Ammon's horn (tissue), 1 donor: ENCODE measurements at regions not wholly inside any gene's neighbourhood (a gene's known extent, or its start where the extent isn't known, plus 50 kb on each side); places are given as distances from the start of the nearest gene placed in this dataset.

Experiments used
- DNase-seq: peaks from one replicate; pipeline ENCODE4 v3.0.0-alpha.2; 2016; ENCODE audit warnings: low spot score

GRCh38 chr2:7468955-7469354 lies 551.7 kb downstream of the RNF144A start:
- DNase-seq: no peak

- DNase-seq: no peak
These were observed 554.0 kb downstream of the RNF144A start for GRCh38 chr2:7471185-7471584.

- no peak for DNase-seq
These were observed 555.3 kb downstream of the RNF144A start for GRCh38 chr2:7472465-7472864.

- no peak for DNase-seq
These were observed 556.0 kb downstream of the RNF144A start for GRCh38 chr2:7473135-7473771.

GRCh38 chr2:7476371-7476770 lies 559.2 kb downstream of the RNF144A start:
- DNase-seq: no peak

GRCh38 chr2:7479603-7480002 lies 562.4 kb downstream of the RNF144A start:
- DNase-seq: no peak

GRCh38 chr2:7480431-7480830 lies 563.2 kb downstream of the RNF144A start:
- no peak for DNase-seq

GRCh38 chr2:7490672-7491071 lies 573.5 kb downstream of the RNF144A start:
- no peak for DNase-seq

GRCh38 chr2:7492719-7493118 lies 575.5 kb downstream of the RNF144A start:
- DNase-seq: no peak

- no peak for DNase-seq
These were observed 580.0 kb downstream of the RNF144A start for GRCh38 chr2:7497178-7497577.

GRCh38 chr2:7499018-7499417 lies 581.8 kb downstream of the RNF144A start:
- DNase-seq: no peak

GRCh38 chr2:7502336-7502735 lies 585.1 kb downstream of the RNF144A start:
- DNase-seq: no peak

- DNase-seq: no peak
These were observed 591.2 kb downstream of the RNF144A start for GRCh38 chr2:7508296-7508943.

GRCh38 chr2:7510353-7510752 lies 593.1 kb downstream of the RNF144A start:
- no peak for DNase-seq

GRCh38 chr2:7513834-7514233 lies 596.6 kb downstream of the RNF144A start:
- DNase-seq: no peak

- no peak for DNase-seq
These were observed 598.1 kb downstream of the RNF144A start for GRCh38 chr2:7515327-7515726.

- DNase-seq: no peak
These were observed 599.4 kb downstream of the RNF144A start for GRCh38 chr2:7516484-7517063.

GRCh38 chr2:7517088-7517487 lies 599.9 kb downstream of the RNF144A start:
- DNase-seq: no peak

GRCh38 chr2:7517851-7518250 lies 600.6 kb downstream of the RNF144A start:
- DNase-seq: no peak

GRCh38 chr2:7523481-7524120 lies 606.4 kb downstream of the RNF144A start:
- DNase-seq: no peak

GRCh38 chr2:7524195-7524594 lies 607.0 kb downstream of the RNF144A start:
- no peak for DNase-seq

GRCh38 chr2:7525746-7526145 lies 608.5 kb downstream of the RNF144A start:
- DNase-seq: no peak

- DNase-seq: no peak
These were observed 610.0 kb downstream of the RNF144A start for GRCh38 chr2:7527165-7527722.
